OCI-LY1 (cell line): ENCODE measurements at regions not wholly inside any gene's neighbourhood (a gene's known extent, or its start where the extent isn't known, plus 50 kb on each side); places are given as distances from the start of the nearest gene placed in this dataset.

Experiments used
- H2AFZ ChIP-seq: fragments of 200-600 bp; sonication (generic), shearing (Covaris generic); 2 replicates; pipeline ENCODE4 v1.6.0; 2014; ENCODE audit warnings: antibody characterized with exemption, mild to moderate bottlenecking, low read length
- H3F3A ChIP-seq: fragments of 200-600 bp; sonication (generic), shearing (Covaris generic); 2 replicates; pipeline ENCODE4 v1.6.0; 2014; ENCODE audit warnings: mild to moderate bottlenecking, antibody characterized with exemption, low read length, moderate library complexity; ENCODE audit not compliant: insufficient read depth
- H3K27ac ChIP-seq: fragments of 200-600 bp; sonication (generic); 2 replicates; pipeline ENCODE4 v1.5.1; 2014; ENCODE audit warnings: low read length, mixed run types, mild to moderate bottlenecking, low read depth; ENCODE audit not compliant: poor library complexity, severe bottlenecking
- H3K27me3 ChIP-seq: fragments of 200-600 bp; sonication (generic); 2 replicates; pipeline ENCODE4 v1.6.0; 2014; ENCODE audit warnings: antibody characterized with exemption, mild to moderate bottlenecking, low read length, moderate library complexity; ENCODE audit not compliant: insufficient read depth
- H3K36me3 ChIP-seq: fragments of 200-600 bp; sonication (generic); 2 replicates; pipeline ENCODE4 v1.6.1; 2014; ENCODE audit warnings: mild to moderate bottlenecking, antibody characterized with exemption, low read length, moderate library complexity, mixed read lengths; ENCODE audit not compliant: insufficient read depth
- H3K4me1 ChIP-seq: fragments of 200-600 bp; sonication (generic); 2 replicates; pipeline ENCODE4 v1.5.1; 2014; ENCODE audit warnings: mild to moderate bottlenecking, low read length, moderate library complexity; ENCODE audit not compliant: insufficient read depth, severe bottlenecking
- H3K4me2 ChIP-seq: fragments of 200-600 bp; sonication (generic), shearing (Covaris generic); 2 replicates; pipeline ENCODE4 v1.6.1; 2014; ENCODE audit warnings: low read length
- H3K4me3 ChIP-seq: fragments of 200-600 bp; sonication (generic); 2 replicates; pipeline ENCODE4 v1.5.1; 2014; ENCODE audit warnings: low read length, low read depth, mild to moderate bottlenecking, mixed read lengths; ENCODE audit not compliant: poor library complexity, severe bottlenecking
- H3K79me2 ChIP-seq: fragments of 200-600 bp; shearing (Covaris generic); 2 replicates; pipeline ENCODE4 v1.6.1; 2016; ENCODE audit warnings: mixed run types, low read length, mixed read lengths; ENCODE audit not compliant: insufficient read depth
- H3K9ac ChIP-seq: fragments of 200-600 bp; sonication (generic), shearing (Covaris generic); 2 replicates; pipeline ENCODE4 v1.6.1; 2014; ENCODE audit warnings: mild to moderate bottlenecking, low read length, mixed read lengths
- H3K9me2 ChIP-seq: fragments of 200-600 bp; sonication (generic), shearing (Covaris generic); 2 replicates; pipeline ENCODE4 v1.6.1; 2014; ENCODE audit warnings: low read depth, mild to moderate bottlenecking, low read length, mixed read lengths
- H3K9me3 ChIP-seq: fragments of 200-600 bp; shearing (Covaris generic); 2 replicates; pipeline ENCODE4 v1.6.1; 2014; ENCODE audit warnings: low read length, mixed read lengths
- H4K20me1 ChIP-seq: fragments of 200-600 bp; sonication (generic), shearing (Covaris generic); 2 replicates; pipeline ENCODE4 v1.6.0; 2016; ENCODE audit warnings: mild to moderate bottlenecking, low read length; ENCODE audit not compliant: insufficient read depth
- CTCF ChIP-seq: fragments of 200-600 bp; sonication (generic), shearing (Covaris generic); IDR thresholded peaks from 2 replicates; pipeline ENCODE4 v1.5.1; 2017; ENCODE audit warnings: mild to moderate bottlenecking, antibody characterized with exemption, low read length, moderate library complexity, mixed read lengths
- EZH2 ChIP-seq: fragments of 200-600 bp; sonication (generic), shearing (Covaris generic); IDR thresholded peaks from 2 replicates; pipeline ENCODE4 v1.8.0; 2017; ENCODE audit warnings: borderline replicate concordance, mixed run types, mild to moderate bottlenecking, antibody characterized with exemption, low read length, moderate library complexity, mixed read lengths

DNA sequence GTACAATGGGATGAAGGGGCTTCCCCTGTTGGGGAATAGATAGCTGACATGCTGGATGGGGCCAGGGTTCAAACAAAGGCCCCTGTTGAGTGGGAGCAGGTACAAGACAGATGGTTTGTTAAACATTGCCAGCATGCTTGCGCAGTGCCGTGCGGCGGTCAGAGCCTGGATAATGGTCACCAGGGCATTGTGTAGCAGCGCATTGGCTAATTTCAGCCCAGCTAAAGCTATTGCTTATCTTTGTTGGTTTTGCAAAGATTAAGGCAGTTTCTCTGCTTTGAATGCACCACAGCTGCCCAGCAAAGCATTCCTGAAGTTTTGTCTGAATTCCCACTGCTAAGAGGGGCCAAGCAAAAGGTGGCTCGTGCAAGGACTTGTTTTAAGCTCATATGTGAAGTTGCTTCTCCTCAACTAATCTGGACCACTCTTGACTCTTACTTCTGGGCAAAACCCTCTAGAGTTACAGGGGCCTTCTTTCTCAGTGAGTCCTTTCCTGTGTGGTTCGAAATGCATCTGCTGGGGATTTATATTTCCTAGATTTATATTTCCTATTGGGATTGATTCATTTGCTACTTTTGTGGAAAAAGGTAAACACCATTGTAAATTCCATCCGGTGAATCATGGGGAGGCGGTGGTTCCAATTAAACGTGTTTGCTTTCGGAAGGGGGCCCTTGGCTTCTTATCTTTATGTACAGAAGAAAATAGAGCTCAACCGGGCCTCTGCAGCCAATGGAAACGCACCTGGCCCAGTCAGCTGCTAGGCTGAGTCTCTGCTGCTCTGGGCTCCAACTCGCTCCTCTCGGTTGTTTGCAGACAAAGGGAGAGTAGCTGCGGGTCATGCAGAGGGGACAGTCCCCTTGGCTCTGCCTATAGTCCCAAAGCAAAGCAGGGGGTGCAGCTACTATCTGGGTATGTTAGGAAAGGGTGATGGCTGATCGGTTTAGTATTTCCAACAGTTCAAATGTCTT lies 72.1 kb downstream of the FOXA2 start:
- H3K9ac ChIP-seq = no peak overlapping the region
- no peaks in the 10 kb centered on the region for H3K9me2 ChIP-seq
- no peak overlapping the region for H3K27ac ChIP-seq
- H3K36me3 ChIP-seq = no peaks in the 10 kb centered on the region
- H3K27me3 ChIP-seq = no peaks in the 10 kb centered on the region
- H3K4me3 ChIP-seq = no peak overlapping the region
- H3K4me1 ChIP-seq = no peaks in the 10 kb centered on the region
- no peaks in the 10 kb centered on the region for H3K79me2 ChIP-seq
- H3F3A ChIP-seq = no peaks in the 10 kb centered on the region
- H3K4me2 ChIP-seq = no peak overlapping the region
- no peaks in the 10 kb centered on the region for H3K9me3 ChIP-seq
- no peaks in the 10 kb centered on the region for H4K20me1 ChIP-seq
- no peak overlapping the region for H2AFZ ChIP-seq
- TF ChIP-seq EZH2 (no peak), CTCF (no peak)

GRCh38 chr20:22509843-22510147 lies 74.6 kb downstream of the FOXA2 start:
- H3K4me3 ChIP-seq = no peak overlapping the region
- no peaks in the 10 kb centered on the region for H4K20me1 ChIP-seq
- H3K4me2 ChIP-seq = no peak overlapping the region
- no peaks in the 10 kb centered on the region for H3K4me1 ChIP-seq
- H3F3A ChIP-seq = no peaks in the 10 kb centered on the region
- H2AFZ ChIP-seq = no peak overlapping the region
- H3K9me3 ChIP-seq = no peaks in the 10 kb centered on the region
- TF ChIP-seq EZH2 (no peak), CTCF (no peak)
- H3K27me3 ChIP-seq = no peaks in the 10 kb centered on the region
- H3K27ac ChIP-seq = no peak overlapping the region
- no peak overlapping the region for H3K9ac ChIP-seq
- no peaks in the 10 kb centered on the region for H3K9me2 ChIP-seq
- H3K36me3 ChIP-seq = no peaks in the 10 kb centered on the region
- no peaks in the 10 kb centered on the region for H3K79me2 ChIP-seq

GRCh38 chr20:22509090-22509842 lies 75.1 kb downstream of the FOXA2 start:
- H3K36me3 ChIP-seq = no peaks in the 10 kb centered on the region
- H3K4me1 ChIP-seq = no peaks in the 10 kb centered on the region
- H3K27me3 ChIP-seq = no peaks in the 10 kb centered on the region

More at GRCh38 chr20:22509090-22509842, 75.1 kb downstream of the FOXA2 start:
- no peak overlapping the region for H3K4me2 ChIP-seq
- H3K9me2 ChIP-seq = no peaks in the 10 kb centered on the region
- no peak overlapping the region for H3K4me3 ChIP-seq
- H2AFZ ChIP-seq = no peak overlapping the region
- H3K79me2 ChIP-seq = no peaks in the 10 kb centered on the region
- TF ChIP-seq CTCF (no peak), EZH2 (no peak)
- no peaks in the 10 kb centered on the region for H3K9me3 ChIP-seq
- H4K20me1 ChIP-seq = no peaks in the 10 kb centered on the region
- no peak overlapping the region for H3K9ac ChIP-seq
- H3F3A ChIP-seq = no peaks in the 10 kb centered on the region
- H3K27ac ChIP-seq = no peak overlapping the region
